ENCODE measurements at regions not wholly inside any gene's neighbourhood (a gene's known extent, or its start where the extent isn't known, plus 50 kb on each side); places are given as distances from the start of the nearest gene placed in this dataset.
"Not testable (repeated sequence)": the region's sequence is repeated elsewhere in the genome, so short reads cannot be mapped to it uniquely, and the experiment has no call there.

GRCh38 chr16:5349670-5350517, 252.3 kb upstream of the EEF2KMT start:
- DNase-seq: no peak

GRCh38 chr16:5349101-5349500, 251.5 kb upstream of the EEF2KMT start:
- DNase-seq: no peak

- DNase-seq: no peak
Measured at GRCh38 chr16:5347561-5347960, 250.0 kb upstream of the EEF2KMT start.

- no peak for DNase-seq
Measured at GRCh38 chr16:5336941-5337340, 239.3 kb upstream of the EEF2KMT start.

GRCh38 chr16:5333991-5334390, 236.4 kb upstream of the EEF2KMT start:
- DNase-seq: no peak

GRCh38 chr16:5333126-5333525, 235.5 kb upstream of the EEF2KMT start:
- DNase-seq: no peak

- no peak for DNase-seq
Measured at GRCh38 chr16:5330058-5330457, 232.5 kb upstream of the EEF2KMT start.

- no peak for DNase-seq
Measured at GRCh38 chr16:5328546-5328945, 231.0 kb upstream of the EEF2KMT start.

- no peak for DNase-seq
Measured at GRCh38 chr16:5326395-5326794, 228.8 kb upstream of the EEF2KMT start.

GRCh38 chr16:5325932-5326331, 228.3 kb upstream of the EEF2KMT start:
- DNase-seq: no peak

- DNase-seq: no peak
Measured at GRCh38 chr16:5323284-5324141, 225.9 kb upstream of the EEF2KMT start.

- DNase-seq: no peak
Measured at GRCh38 chr16:5321930-5322329, 224.3 kb upstream of the EEF2KMT start.

GRCh38 chr16:5319799-5320198, 222.2 kb upstream of the EEF2KMT start:
- DNase-seq: no peak

GRCh38 chr16:5315914-5316313, 218.3 kb upstream of the EEF2KMT start:
- no peak for DNase-seq

- no peak for DNase-seq
Measured at GRCh38 chr16:5314377-5314776, 216.8 kb upstream of the EEF2KMT start.

GRCh38 chr16:5309946-5310611, 212.5 kb upstream of the EEF2KMT start:
- no peak for DNase-seq

- no peak for DNase-seq
Measured at GRCh38 chr16:5305023-5305422, 207.4 kb upstream of the EEF2KMT start.

GRCh38 chr16:5302372-5303114, 204.9 kb upstream of the EEF2KMT start:
- DNase-seq: no peak

GRCh38 chr16:5298202-5298601, 200.6 kb upstream of the EEF2KMT start:
- no peak for DNase-seq

GRCh38 chr16:5296176-5296575, 198.6 kb upstream of the EEF2KMT start:
- no peak for DNase-seq

GRCh38 chr16:5295304-5295703, 197.7 kb upstream of the EEF2KMT start:
- DNase-seq: not testable (repeated sequence)

- DNase-seq: not testable (repeated sequence)
Measured at GRCh38 chr16:5282152-5282551, 184.6 kb upstream of the EEF2KMT start.
